ENCODE measurements at regions not wholly inside any gene's neighbourhood (a gene's known extent, or its start where the extent isn't known, plus 50 kb on each side); places are given as distances from the start of the nearest gene placed in this dataset.
"Not testable (repeated sequence)": the region's sequence is repeated elsewhere in the genome, so short reads cannot be mapped to it uniquely, and the experiment has no call there.

GRCh38 chr16:59859676-59860402, 1125.7 kb upstream of the GOT2 start:
- no peaks in the 10 kb centered on the region for H3K36me3 Mint-ChIP-seq
- H3K9me3 Mint-ChIP-seq, result peaks cover 3 to 18% (median 5%) of the 10 kb centered on the region in 9 donors
- POLR2A ChIA-PET, result no interaction called here
- DNase-seq (no peak), ATAC-seq (no peak)
- no peak overlapping the region for H3K4me3 Mint-ChIP-seq
- H3K27me3 Mint-ChIP-seq, result no peaks in the 10 kb centered on the region
- H3K4me1 Mint-ChIP-seq, result no peaks in the 10 kb centered on the region
- H3K27ac Mint-ChIP-seq, result no peak overlapping the region

GRCh38 chr16:59854846-59855439, 1120.8 kb upstream of the GOT2 start:
- no peaks in the 10 kb centered on the region for H3K27me3 Mint-ChIP-seq
- no peak overlapping the region for H3K27ac Mint-ChIP-seq
- H3K36me3 Mint-ChIP-seq, result no peaks in the 10 kb centered on the region
- POLR2A ChIA-PET, result no interaction called here
- no peak overlapping the region for H3K4me3 Mint-ChIP-seq
- DNase-seq (no peak), ATAC-seq (no peak)
- no peaks in the 10 kb centered on the region for H3K4me1 Mint-ChIP-seq
- H3K9me3 Mint-ChIP-seq, result peaks cover 0 to 24% (median 3%) of the 10 kb centered on the region in 9 donors

GRCh38 chr16:59849716-59850115, 1115.6 kb upstream of the GOT2 start:
- no peak for ATAC-seq
- Mint-ChIP-seq H3K27me3 (no peaks in the 10 kb centered on the region), H3K9me3 (peaks cover 0 to 21% (median 6%) of the 10 kb centered on the region in 9 donors)

GRCh38 chr16:59848296-59848695, 1114.2 kb upstream of the GOT2 start:
- Mint-ChIP-seq H3K36me3 (peaks cover 0 to 3% (median 0%) of the 10 kb centered on the region in 3 donors), H3K27ac (no peak overlapping the region), H3K4me1 (no peaks in the 10 kb centered on the region), H3K4me3 (no peak overlapping the region), H3K27me3 (no peaks in the 10 kb centered on the region), H3K9me3 (peaks cover 5 to 26% (median 10%) of the 10 kb centered on the region in 9 donors)
- no peak for ATAC-seq
- no peak for DNase-seq
- POLR2A ChIA-PET, result no interaction called here

More at GRCh38 chr16:59849716-59850115, 1115.6 kb upstream of the GOT2 start:
- no peak for DNase-seq
- H3K4me3 Mint-ChIP-seq, result no peak overlapping the region
- no peaks in the 10 kb centered on the region for H3K4me1 Mint-ChIP-seq
- H3K36me3 Mint-ChIP-seq, result no peaks in the 10 kb centered on the region
- no peak overlapping the region for H3K27ac Mint-ChIP-seq
- POLR2A ChIA-PET, result no interaction called here

GRCh38 chr16:59840169-59840568, 1106.1 kb upstream of the GOT2 start:
- no peak overlapping the region for H3K4me3 Mint-ChIP-seq
- H3K4me1 Mint-ChIP-seq, result no peaks in the 10 kb centered on the region
- no peak overlapping the region for H3K27ac Mint-ChIP-seq

GRCh38 chr16:59826767-59827166, 1092.7 kb upstream of the GOT2 start:
- Mint-ChIP-seq H3K4me3 (no peak overlapping the region), H3K4me1 (no peaks in the 10 kb centered on the region), H3K27me3 (no peaks in the 10 kb centered on the region), H3K27ac (no peak overlapping the region), H3K36me3 (no peaks in the 10 kb centered on the region), H3K9me3 (peaks cover 0 to 14% (median 5%) of the 10 kb centered on the region in 9 donors)
- POLR2A ChIA-PET, result no interaction called here
- no peak for ATAC-seq
- no peak for DNase-seq

More at GRCh38 chr16:59840169-59840568, 1106.1 kb upstream of the GOT2 start:
- peaks cover 0 to 12% (median 0%) of the 10 kb centered on the region in 3 donors for H3K36me3 Mint-ChIP-seq
- H3K9me3 Mint-ChIP-seq, result peaks cover 11 to 43% (median 15%) of the 10 kb centered on the region in 9 donors
- POLR2A ChIA-PET, result no interaction called here
- no peaks in the 10 kb centered on the region for H3K27me3 Mint-ChIP-seq
- DNase-seq, result no peak
- ATAC-seq, result no peak

- H3K36me3 Mint-ChIP-seq, POLR2A ChIA-PET, H3K4me3 Mint-ChIP-seq, H3K27ac Mint-ChIP-seq, H3K4me1 Mint-ChIP-seq, ATAC-seq, H3K27me3 Mint-ChIP-seq, DNase-seq: not testable (repeated sequence)
- peaks cover 7 to 41% (median 15%) of the 10 kb centered on the region in 9 donors for H3K9me3 Mint-ChIP-seq
Measured at GRCh38 chr16:59809488-59809887, 1075.4 kb upstream of the GOT2 start.

GRCh38 chr16:59783191-59783590, 1049.1 kb upstream of the GOT2 start:
- DNase-seq (no peak), ATAC-seq (no peak)
- no peaks in the 10 kb centered on the region for H3K27me3 Mint-ChIP-seq
- no peaks in the 10 kb centered on the region for H3K4me1 Mint-ChIP-seq
- H3K27ac Mint-ChIP-seq, result no peak overlapping the region
- POLR2A ChIA-PET, result no interaction called here
- peaks cover 6 to 49% (median 19%) of the 10 kb centered on the region in 9 donors for H3K9me3 Mint-ChIP-seq
- peaks cover 0 to 8% (median 0%) of the 10 kb centered on the region in 3 donors for H3K36me3 Mint-ChIP-seq
- no peak overlapping the region for H3K4me3 Mint-ChIP-seq

GRCh38 chr16:59773330-59773729, 1039.2 kb upstream of the GOT2 start:
- no peaks in the 10 kb centered on the region for H3K27me3 Mint-ChIP-seq
- POLR2A ChIA-PET, result no interaction called here
- H3K4me1 Mint-ChIP-seq, result no peaks in the 10 kb centered on the region
- H3K9me3 Mint-ChIP-seq, result peaks cover 0 to 25% (median 9%) of the 10 kb centered on the region in 9 donors
- DNase-seq (no peak), ATAC-seq (no peak)
- no peaks in the 10 kb centered on the region for H3K36me3 Mint-ChIP-seq
- no peak overlapping the region for H3K27ac Mint-ChIP-seq
- H3K4me3 Mint-ChIP-seq, result no peak overlapping the region

- H3K27me3 Mint-ChIP-seq, result no peaks in the 10 kb centered on the region
- no peak overlapping the region for H3K4me3 Mint-ChIP-seq
- H3K9me3 Mint-ChIP-seq, result peaks cover 0 to 57% (median 22%) of the 10 kb centered on the region in 9 donors
- no peaks in the 10 kb centered on the region for H3K4me1 Mint-ChIP-seq
- ATAC-seq (no peak), DNase-seq (no peak)
- POLR2A ChIA-PET, result no interaction called here
- H3K36me3 Mint-ChIP-seq, result no peaks in the 10 kb centered on the region
- H3K27ac Mint-ChIP-seq, result no peak overlapping the region
Measured at GRCh38 chr16:59759296-59759695, 1025.2 kb upstream of the GOT2 start.

- POLR2A ChIA-PET, result no interaction called here
Measured at GRCh38 chr16:59758848-59759247, 1024.7 kb upstream of the GOT2 start.

GRCh38 chr16:59754854-59755253, 1020.7 kb upstream of the GOT2 start:
- no peak for ATAC-seq
- Mint-ChIP-seq H3K4me1 (no peaks in the 10 kb centered on the region), H3K9me3 (peaks cover 0 to 28% (median 10%) of the 10 kb centered on the region in 9 donors), H3K4me3 (peak overlapping the region in 1 of 10 donors; percentile 3), H3K27me3 (no peaks in the 10 kb centered on the region), H3K27ac (no peak overlapping the region), H3K36me3 (no peaks in the 10 kb centered on the region)
- POLR2A ChIA-PET, result no interaction called here
- DNase-seq, result no peak

More at GRCh38 chr16:59758848-59759247, 1024.7 kb upstream of the GOT2 start:
- no peak for DNase-seq
- ATAC-seq, result no peak
- Mint-ChIP-seq H3K9me3 (peaks cover 0 to 54% (median 22%) of the 10 kb centered on the region in 9 donors), H3K4me3 (no peak overlapping the region), H3K36me3 (no peaks in the 10 kb centered on the region), H3K27me3 (no peaks in the 10 kb centered on the region), H3K4me1 (no peaks in the 10 kb centered on the region), H3K27ac (no peak overlapping the region)

GRCh38 chr16:59749662-59750336, 1015.7 kb upstream of the GOT2 start:
- Mint-ChIP-seq H3K27ac (no peak overlapping the region), H3K36me3 (peaks cover 0 to 5% (median 0%) of the 10 kb centered on the region in 3 donors), H3K4me1 (no peaks in the 10 kb centered on the region), H3K4me3 (no peak overlapping the region), H3K9me3 (peaks cover 0 to 22% (median 4%) of the 10 kb centered on the region in 9 donors), H3K27me3 (no peaks in the 10 kb centered on the region)
- no peak for ATAC-seq
- DNase-seq, result no peak
- POLR2A ChIA-PET, result no interaction called here

Data from naive thymus-derived CD8-positive, alpha-beta T cell (primary cell).